Right forelimb (tissue), 1 donor: ENCODE measurements at regions not wholly inside any gene's neighbourhood (a gene's known extent, or its start where the extent isn't known, plus 50 kb on each side); places are given as distances from the start of the nearest gene placed in this dataset.

Source experiments
- DNase-seq: peaks from one replicate; pipeline ENCODE4 v3.0.0-alpha.2; 2018

DNA sequence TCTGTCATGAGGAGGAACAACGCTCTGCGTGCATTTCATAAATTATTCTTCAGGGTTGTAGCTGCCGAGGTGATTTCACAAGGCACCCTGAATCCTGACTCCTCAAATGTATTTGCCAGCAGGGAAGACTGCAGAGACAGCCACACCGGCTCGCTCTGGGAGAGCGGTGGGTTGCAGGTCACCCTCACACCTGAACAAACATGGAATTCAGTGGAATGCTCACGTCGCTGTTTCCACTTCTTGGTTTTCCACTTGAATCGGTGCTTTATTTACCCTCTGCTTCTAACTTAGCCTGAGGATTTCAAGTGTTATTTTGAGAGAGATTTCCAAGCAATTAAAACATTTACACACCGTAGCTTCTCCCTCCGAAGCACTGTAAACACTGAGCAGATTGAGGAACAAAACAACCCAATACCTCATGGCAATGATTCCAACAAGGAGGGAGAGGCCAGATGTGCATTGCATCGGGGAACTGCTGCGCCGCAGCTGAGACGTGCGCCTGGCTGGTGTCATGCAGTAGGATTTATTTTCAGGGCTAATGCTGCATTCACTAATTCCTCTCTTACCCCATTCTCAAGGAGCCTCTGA is 59.5 kb upstream of the GGTLC1 start:
- no peak for DNase-seq

GRCh38 chr20:24046888-24047287 is 58.3 kb upstream of the GGTLC1 start:
- DNase-seq = no peak

DNA sequence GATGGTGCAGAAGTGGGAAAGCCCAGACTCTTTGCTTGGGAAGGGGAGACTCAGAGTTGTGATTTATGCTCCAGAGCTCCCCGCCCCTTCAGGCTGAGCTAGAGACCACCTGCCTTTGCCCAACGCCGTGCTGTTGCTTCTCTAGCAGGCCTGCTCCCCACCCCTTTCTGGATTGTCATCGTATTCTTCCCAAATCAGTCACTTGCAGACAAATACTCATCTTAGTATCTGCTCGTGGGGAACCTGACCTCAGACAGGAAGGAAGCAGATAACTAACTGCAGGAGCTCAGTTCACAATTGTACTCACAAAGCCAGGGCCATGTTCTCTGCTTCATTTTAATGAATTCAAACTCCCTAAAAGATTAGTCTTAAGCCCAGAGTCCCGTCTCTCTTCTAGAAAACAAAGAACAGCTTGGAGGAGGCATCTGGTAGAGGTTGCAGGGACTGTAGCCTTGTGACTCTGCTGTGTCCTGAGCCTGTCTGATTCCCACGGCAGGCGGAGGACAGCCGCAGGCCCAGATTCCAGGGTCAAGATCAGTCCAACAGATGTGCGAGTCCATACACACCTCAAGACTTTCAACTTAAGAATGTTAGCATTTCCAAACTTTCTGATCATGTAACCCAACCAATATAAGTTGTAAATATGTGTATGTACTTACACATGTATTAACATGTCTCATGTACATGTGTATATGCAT is 57.2 kb upstream of the GGTLC1 start:
- no peak for DNase-seq

DNA sequence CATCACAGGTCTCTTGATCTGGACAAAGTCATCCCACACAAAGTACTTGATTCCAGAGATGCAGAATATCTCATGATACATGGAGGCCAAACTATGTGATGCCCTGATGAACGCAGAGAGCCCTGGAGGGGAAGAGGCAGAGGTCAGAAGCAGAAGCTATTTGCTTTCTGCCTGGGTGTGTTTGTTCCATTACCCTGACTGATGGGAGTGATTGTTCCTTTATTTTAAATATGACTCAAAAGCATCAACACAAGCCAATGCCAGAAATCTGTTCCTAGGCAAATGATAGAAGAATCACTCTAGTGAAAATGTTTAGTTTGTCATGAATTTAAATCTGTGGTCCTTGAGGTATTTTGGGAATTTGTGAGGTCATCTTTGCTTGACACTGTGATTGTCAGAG is 54.7 kb upstream of the GGTLC1 start:
- DNase-seq = no peak

GRCh38 chr20:24042646-24043045 is 54.1 kb upstream of the GGTLC1 start:
- no peak for DNase-seq

GRCh38 chr20:24040896-24041459 is 52.4 kb upstream of the GGTLC1 start:
- no peak for DNase-seq

GRCh38 chr20:24039196-24039595 is 50.6 kb upstream of the GGTLC1 start:
- DNase-seq = no peak
